Choroid plexus epithelial cell (primary cell): ENCODE measurements at regions not wholly inside any gene's neighbourhood (a gene's known extent, or its start where the extent isn't known, plus 50 kb on each side); places are given as distances from the start of the nearest gene placed in this dataset.
"Not testable (repeated sequence)": the region's sequence is repeated elsewhere in the genome, so short reads cannot be mapped to it uniquely, and the experiment has no call there.

Experiments used
- DNase-seq: peaks from one replicate; pipeline ENCODE4 v3.0.0-alpha.2; 2010; ENCODE audit warnings: low read depth
- H3K4me3 ChIP-seq: 2 replicates; pipeline ENCODE4 v1.5.1; 2011; ENCODE audit warnings: low read depth, mild to moderate bottlenecking, control low read depth, low read length, moderate library complexity
- TF ChIP-seq, protein P1 (sequence below): conservative IDR thresholded peaks from 2 replicates; pipeline ENCODE4 v1.5.1; 2011; ENCODE audit warnings: low read depth, mild to moderate bottlenecking, control low read depth, inconsistent platforms, low read length, moderate library complexity

DNA sequence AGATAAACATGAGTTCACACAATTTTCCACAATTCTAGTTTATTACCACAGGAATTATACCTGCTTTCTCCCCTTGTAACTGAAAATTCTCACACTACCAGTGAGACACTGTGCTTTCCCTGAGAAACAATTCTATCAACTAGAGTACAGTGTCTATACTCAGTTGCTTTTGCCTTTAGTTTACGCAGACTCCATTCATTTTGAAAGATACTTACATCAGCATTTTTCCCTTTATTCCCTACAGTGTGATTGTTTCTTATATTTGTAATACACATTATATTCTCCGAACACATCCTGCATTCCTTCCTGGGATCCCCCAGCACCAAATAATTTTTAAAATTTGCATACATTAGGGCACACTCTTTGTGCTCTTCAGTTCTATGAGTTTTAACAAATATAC, 1455.5 kb downstream of the SUCLG1 start:
- no peak for DNase-seq
- TF ChIP-seq, protein P1, sequence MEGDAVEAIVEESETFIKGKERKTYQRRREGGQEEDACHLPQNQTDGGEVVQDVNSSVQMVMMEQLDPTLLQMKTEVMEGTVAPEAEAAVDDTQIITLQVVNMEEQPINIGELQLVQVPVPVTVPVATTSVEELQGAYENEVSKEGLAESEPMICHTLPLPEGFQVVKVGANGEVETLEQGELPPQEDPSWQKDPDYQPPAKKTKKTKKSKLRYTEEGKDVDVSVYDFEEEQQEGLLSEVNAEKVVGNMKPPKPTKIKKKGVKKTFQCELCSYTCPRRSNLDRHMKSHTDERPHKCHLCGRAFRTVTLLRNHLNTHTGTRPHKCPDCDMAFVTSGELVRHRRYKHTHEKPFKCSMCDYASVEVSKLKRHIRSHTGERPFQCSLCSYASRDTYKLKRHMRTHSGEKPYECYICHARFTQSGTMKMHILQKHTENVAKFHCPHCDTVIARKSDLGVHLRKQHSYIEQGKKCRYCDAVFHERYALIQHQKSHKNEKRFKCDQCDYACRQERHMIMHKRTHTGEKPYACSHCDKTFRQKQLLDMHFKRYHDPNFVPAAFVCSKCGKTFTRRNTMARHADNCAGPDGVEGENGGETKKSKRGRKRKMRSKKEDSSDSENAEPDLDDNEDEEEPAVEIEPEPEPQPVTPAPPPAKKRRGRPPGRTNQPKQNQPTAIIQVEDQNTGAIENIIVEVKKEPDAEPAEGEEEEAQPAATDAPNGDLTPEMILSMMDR = no peak
- H3K4me3 ChIP-seq = no peak overlapping the region

DNA sequence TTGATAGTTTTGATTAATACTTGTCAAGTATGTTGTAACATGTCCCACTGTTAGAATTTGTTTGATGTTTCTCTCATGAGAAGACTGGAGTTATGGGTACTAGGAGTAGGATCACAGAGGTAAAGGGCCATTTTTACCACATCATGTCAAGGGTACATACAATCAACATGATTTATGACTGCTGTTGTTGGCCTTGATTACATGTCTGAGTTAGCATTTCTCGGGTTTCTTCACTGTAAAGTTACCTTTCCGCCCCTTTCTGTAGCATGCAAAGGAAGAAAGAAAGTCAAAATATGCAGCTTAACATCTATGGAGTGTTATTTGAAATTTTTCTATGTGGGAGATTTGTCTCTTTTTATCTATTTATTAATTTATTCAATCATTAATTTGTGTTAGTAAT, 1456.4 kb downstream of the SUCLG1 start:
- no peak for DNase-seq
- TF ChIP-seq, protein P1 = no peak
- H3K4me3 ChIP-seq = no peak overlapping the region

DNA sequence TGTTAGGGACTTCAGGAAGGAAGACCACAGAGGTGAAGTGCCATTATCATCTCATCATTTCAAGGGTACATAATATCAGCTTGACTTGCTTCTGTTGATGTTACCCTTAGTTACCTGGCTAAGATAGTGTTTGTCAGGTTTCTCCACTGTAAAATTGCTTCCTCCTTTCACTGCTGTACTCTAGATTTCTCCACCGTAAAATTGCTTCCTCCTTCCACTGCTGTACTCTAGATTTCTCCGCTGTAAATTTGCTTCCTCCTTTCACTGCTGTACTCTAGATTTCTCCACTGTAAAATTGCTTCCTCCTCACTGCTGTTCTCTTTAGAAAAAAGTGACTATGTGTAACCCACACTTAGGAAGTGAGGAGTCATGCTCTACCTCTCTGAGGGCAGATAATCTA, 1460.3 kb downstream of the SUCLG1 start:
- TF ChIP-seq, protein P1 = no peak
- no peak for DNase-seq
- no peak overlapping the region for H3K4me3 ChIP-seq

DNA sequence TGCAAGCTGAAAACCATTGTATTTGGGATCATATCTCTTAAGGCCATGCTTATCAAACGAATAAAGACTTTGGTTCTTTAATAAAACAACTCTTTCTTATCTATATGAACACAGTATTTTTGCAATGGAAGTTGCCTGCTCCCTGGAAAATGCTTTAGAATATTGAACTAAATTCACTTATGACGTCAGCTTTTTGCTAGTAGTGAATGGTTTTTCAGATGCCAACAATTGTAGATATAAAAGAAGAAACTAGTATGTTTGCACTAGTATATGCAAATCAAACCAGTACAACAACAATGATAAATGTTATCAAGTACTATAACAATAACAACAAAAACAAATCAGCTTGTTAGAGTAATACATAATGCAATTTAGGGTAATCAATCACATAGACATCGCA, 1462.9 kb downstream of the SUCLG1 start:
- DNase-seq = no peak
- H3K4me3 ChIP-seq = no peak overlapping the region
- TF ChIP-seq, protein P1 = no peak

DNA sequence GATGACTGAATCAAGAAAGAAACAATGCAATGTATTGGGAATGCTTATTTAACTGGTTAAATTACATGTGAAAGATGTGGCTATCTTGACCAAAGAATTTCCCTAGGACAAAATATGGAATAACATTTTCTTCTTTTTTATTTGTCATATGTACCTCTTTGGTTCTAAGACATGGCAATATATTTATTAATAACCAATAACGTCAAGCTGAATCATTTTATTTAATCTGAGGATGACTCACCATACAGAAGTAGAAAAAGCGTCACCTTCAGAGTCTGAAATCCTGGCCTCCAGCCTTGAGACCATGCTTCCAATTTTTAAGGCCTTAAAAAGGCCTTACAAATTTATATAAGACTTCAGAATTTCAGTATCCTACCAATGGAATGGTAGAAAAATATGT, 1464.9 kb downstream of the SUCLG1 start:
- H3K4me3 ChIP-seq = no peak overlapping the region
- DNase-seq = no peak
- TF ChIP-seq, protein P1 = no peak

DNA sequence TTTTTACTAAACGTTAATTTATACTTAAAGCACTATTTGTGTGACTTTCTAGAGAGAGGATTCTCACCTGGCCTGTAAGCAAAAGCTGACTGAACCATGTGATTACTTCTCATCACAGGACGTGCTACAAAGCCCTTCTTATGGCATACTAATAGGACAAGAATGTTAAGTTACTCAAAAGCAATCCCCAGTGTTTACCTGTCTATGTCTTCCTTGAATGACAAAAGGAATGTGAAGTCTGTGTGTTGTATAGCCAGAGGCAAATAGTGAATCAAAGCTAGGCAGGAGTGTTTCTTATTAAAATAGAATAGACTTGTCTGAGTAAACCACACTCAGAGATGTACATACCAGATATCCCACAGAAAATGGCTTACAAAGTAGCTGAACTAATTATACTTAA, 1465.5 kb downstream of the SUCLG1 start:
- DNase-seq = peak; percentile 28
- H3K4me3 ChIP-seq = no peak overlapping the region
- TF ChIP-seq, protein P1 = no peak

DNA sequence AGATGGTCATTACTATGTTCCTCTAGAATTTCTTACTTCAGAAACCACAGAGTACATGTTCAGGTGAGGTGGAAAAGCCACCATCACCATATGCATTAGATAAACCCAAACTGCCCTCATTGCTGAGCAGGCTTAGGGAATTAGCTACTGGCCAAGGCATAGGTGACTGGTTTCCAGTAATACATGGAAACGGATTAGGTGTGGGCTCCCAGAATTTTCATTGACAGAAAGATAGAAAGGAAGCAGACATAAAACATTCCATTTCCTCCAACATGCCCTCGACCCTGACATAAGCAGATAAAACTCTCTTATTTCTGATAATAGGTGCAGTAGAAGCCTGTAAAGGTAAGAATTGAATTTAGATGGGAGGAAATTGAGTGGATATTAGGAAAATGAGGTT, 1466.1 kb downstream of the SUCLG1 start:
- TF ChIP-seq, protein P1 = no peak
- DNase-seq = no peak
- H3K4me3 ChIP-seq = no peak overlapping the region

DNA sequence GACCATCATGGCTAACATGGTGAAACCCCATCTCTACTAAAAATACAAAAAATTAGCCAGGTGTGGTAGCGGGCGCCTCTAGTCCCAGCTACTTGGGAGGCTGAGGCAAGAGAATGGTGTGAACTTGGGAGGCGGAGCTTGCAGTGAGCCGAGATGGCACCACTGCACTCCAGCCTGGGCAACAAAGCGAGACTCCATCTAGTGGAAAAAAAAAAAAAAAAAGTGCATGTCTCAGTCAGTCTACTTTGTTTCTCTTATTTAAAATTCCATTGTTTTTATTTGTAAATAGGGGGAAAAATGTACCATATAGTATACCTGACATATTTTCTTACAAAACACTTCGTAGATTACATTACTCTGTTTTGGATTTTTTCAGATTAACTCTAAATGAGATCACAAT, 1471.4 kb downstream of the SUCLG1 start:
- not testable (repeated sequence) for DNase-seq

More for the DNA sequence above, 1471.4 kb downstream of the SUCLG1 start:
- not testable (repeated sequence) for H3K4me3 ChIP-seq
